ENCODE measurements at regions not wholly inside any gene's neighbourhood (a gene's known extent, or its start where the extent isn't known, plus 50 kb on each side); places are given as distances from the start of the nearest gene placed in this dataset.
A peak's percentile ranks its signal among the peaks of the same experiment; 100 is the strongest.

DNA sequence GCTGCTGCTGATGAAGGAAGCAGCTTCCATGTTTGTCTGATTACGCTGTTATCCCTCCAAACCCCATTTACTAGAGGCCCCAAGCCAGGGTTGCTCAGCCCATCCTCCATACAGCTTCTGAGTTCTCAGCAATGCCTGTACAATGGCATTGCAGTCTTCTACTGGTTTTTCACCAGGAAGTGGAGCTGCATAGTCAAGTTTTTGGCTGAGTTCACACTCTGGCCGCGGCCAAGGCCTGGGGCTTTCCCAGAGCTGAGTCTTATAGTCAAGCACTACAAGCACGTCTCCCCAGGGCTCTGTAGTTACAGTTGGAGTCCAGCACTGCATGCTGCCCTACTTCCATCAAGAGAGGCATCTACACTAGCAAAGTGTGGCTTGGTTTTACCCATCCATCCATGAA, 182.5 kb downstream of the POU4F1 start:
- DNase-seq, result no peak

DNA sequence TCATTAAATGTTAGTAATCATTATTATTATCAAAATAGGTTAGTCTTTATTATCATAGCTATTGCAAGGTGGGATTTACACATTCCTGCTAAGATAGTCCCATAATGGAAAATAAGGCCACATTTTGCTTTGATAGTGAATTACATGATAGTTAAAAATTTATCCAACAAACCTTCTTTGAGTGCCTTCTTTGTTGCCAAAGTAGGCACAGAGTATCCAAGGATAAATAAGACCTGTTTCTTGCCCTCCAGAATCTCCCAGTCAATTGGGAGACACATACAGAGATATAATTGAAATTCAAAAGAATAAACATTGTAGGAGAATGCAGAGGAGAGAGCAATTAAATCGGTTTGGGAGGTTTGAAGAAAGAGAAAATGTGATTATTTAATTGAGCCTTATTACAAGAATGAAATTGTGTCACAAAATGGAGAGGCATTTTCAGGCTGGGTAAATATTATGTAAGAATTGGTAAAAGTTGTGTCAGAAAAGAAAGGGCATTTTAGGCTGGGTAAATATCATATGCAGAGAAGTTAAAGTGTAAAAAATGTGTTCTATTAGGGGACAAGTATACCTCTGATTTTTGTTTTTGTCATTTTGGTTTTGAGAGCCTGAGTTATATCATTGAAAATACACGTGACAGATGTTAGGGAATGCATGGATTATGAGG, 189.3 kb downstream of the POU4F1 start:
- DNase-seq, result no peak

DNA sequence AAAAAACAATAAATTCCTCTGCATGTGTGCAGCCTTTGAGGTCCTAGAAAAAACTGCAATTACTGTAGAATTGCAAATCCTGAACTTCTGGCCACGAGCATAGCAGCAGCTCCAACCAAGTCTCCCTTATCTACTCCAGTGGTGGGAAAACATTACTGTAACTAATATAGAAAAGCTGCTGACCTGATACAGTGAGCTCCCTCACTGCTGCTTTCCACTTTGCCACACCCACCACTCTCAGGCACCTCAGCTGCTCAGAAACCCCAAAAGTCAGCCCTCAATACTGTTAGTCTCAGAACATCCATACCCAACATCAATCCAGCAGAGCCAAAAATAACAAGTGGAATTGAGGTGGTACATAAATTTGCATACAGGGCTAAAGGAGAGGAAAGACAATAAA, 192.5 kb downstream of the POU4F1 start:
- DNase-seq, result no peak

DNA sequence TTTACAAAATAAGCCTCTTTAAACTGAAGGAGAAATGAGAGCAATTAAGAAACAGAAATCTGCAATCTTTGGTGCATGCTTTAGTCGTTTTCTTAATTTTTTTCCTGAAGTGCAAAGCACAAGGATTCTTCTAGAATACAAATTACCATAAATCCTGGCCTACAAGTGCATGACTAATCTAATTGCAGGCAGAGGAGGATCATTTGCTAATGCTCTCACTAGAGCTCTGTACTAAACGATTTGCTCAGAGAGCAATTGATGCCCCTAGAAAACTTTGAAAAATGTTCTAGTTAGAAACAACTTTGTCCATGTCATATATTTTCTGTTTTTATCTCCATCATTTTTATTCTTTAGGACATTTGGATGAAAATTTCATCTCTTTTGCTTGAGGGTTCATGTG, 193.2 kb downstream of the POU4F1 start:
- DNase-seq, result no peak

DNA sequence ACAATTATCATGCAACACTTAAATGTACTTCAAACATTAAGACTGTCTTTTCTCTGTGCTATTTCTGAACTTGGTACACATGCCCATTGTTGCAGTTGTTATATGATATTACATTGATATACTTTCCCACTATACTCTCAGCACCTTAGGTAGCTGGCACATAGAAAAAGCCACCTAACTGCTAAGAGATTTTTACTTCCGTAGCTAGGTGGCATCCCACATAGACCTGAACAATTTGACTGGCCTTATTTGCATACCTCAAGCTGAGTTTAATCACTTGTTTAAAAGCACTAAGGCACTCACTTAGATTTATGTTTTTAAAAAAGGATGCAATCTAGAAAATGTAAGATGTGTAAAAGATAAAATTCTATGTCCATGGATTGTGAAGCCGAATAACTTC, 194.2 kb downstream of the POU4F1 start:
- DNase-seq, result no peak

DNA sequence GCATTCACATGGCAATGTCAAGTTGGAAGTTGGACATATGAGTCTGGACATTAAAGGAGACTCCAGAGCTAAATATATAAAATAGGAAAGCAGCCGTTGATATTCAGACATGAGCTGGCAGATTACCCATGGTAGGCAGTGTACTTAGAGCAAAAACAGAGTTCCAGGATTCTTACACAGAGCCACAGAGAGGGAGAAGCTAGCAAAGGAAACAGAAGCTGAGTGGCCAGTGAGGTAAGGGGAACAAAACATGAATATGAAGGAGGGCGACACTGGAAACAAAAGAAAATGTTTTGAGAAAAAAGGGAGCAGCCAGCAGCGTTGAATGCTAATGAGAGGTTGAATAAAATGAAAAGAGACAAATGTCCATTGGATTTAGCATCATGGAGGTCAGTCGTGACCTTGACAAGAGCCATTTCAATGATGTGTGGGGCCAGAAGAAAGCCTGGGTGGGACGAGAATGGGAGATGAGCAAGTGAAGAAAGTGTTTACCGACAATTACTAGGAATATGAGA, 198.4 kb downstream of the POU4F1 start:
- DNase-seq, result no peak

DNA sequence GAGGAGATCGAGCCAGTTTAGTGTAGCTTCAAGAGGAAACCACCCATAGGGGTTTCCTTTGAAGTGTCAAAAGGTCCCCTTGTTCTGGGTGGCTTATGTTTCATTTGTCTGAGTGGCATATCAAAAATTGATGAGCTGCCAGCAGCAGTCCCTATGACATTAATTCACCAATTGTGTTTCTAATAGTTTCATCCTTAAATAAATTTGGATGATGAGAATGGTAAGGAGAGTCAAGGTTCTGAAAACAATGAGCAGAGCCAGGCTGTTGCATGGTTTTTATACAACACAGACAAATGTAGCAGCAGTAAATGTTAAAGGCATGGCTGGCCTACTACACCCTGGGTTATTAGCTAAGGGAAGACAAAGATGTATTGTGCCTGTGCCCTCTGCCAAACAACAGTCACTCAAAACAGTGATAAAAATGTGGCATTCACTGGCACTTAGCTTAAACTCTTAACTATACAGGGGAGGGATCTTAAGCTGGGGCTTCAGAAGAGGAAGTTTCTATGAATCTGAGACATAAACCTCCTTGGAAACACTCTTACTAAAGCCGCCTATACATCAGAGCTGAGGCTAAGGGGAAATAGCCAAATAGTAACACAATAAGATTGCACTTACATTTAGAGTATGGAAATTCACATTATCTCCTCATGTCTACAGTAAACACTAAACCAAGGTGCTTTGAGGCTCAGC, 200.5 kb downstream of the POU4F1 start:
- no peak for DNase-seq

DNA sequence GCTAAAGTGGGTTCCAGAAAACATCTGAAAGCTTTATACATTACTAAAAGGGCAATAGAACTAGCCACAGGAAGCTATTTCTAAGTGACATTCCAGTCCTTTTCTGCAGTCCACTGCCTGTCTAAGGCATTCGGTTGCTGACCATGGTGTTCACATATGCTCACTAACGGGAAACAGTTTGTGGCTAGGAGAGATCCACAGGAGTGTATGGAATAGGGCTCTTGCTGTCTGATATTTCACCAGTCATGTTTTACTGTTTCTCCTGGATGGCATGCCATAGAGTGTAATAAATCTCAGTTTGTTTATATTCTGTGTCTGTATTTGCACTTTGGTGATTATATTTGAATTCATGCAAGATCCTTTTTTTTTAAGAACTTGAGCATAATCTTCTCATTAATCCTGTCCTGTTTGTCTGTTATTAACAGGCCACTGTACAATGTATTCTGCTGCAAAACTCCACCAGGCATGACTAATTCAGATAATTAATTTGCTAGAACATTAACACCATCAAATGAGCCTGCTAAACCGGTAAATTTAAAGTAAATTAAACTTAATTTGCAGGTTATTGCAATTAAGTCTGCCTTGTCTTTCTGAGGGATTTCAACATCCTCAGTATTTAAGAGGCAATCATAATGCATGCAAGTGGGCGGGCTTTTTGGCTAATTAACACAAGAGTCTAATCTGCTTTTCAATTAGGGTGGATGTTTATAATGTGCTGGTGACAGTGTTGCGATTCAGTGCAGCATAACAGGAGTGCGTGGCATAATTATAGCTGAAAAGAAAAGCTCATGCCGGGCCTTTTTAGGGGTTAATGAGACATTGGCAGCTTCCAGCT, 201.3 kb downstream of the POU4F1 start:
- peak; percentile 86 for DNase-seq

DNA sequence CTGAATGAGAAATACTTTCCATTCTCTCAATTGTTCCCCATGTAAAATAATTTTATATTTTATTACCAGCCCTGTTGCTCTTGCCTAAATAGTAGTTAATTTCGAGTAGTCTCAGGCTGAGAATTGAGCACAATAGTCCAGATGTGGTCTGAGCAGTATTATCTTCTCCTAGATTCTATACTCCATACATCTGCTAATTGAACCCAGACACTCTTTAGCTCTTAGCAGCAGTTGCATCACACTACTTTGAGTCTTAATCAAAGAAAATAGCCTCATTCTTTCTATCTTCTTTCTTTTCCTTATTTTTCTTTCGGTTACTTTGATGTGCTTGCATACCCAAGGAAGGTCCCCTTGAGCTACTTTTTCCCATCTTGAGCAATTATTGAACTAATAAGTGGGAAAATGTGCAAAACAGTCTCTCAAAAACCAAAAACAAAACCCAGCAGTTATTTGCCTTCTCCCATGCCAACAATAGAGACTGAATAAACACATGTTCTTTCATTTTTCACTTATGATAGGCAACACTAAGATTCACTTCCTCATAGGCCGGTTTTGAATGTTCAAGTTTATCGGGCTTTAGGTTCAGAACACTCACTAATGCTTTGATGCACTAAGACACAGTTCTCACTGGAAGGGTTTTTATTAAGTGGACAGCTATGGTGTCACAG, 204.5 kb downstream of the POU4F1 start:
- no peak for DNase-seq

DNA sequence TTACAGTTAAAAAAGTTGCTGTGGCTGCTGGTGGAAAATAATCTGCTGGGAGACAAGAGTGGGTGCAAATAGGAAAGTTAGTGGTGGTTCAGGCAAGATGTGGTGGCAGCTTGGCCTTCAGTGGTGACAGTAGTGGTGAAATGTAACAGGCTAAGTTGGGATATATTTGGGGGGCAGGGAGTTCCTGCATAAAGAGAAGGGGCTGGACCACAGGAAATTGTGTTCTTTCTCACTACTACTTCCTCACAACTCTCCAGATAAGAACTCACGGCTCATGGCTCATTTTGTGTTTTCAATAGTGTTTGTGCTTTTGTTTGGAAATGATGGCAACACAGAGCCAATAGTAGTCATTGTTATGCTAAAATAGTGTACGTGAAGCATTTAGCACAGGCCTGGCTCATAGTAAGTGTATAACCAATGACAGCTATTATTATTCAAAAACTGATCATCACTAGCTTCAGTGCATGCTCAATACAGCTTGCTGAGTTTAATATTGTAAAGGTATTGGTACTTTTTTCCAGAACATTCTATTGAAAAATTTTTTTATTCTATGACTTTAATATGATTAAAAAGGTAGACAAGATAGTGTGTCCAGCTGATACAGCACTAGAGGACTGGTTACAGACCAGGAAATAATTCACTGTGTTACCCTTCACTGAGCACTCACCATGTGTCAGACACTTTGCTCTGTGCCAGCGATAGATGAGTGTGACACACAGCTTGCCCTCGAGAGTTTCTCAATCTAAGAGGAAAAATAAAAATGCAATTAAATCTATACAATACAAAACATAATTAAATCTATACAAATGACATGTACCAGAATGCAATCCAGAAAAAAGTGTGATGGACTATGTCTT, 209.8 kb downstream of the POU4F1 start:
- no peak for DNase-seq

DNA sequence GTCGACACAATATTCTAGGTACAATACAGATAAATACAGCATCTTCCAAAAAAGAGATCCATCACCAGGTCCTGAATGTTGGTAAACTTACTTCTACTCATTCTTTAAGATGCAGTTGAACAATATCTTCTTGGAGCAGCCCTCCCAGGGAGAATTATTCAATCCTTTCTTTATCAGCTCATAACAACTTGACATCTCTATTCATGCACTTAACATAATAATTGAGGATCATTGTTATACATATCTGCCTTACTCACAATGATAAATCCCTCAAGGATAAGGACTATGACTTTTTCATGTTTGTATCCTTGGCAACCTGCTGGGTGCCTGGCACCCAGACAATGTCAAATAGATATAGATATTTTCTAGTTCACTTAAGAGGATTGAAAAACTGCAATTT, 219.5 kb downstream of the POU4F1 start:
- no peak for DNase-seq

DNA sequence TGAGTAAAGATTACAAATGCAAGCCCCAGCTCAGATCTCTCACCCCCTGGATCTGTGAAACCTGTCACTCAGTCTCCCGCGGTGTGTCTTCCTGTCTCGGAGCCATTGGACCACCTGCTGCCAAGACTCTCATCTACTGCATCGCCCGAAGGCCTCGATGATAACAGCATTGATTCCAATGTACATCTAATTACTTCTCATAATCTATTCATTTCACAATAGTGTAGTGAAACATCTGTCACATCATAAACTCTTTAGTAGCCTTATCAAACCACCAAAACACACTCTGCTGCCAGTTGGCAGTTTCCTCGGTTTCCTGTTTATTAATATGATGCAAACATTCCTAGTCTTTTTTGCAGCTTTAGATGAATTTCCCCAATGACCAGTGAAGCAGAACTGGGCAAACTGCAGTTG, 220.3 kb downstream of the POU4F1 start:
- DNase-seq, result no peak

DNA sequence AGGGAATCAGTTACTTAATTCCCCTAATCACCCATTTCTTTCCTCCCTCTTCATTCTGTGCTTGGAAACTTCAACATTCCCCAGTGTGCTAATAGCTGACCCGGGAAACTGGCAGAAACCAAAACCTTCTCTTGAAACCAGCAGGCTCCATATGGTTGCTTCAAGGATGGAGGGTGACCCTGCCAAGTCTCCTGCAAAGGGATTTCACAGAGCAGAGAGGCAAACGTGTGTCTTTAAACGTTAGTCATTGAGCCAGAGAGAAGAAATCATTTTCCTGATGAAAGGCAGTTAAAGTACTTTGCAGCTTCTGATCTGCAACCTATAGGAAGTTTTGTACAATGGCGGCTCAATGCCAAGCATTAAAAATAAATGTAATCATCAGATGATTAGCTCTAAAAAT, 220.9 kb downstream of the POU4F1 start:
- no peak for DNase-seq

DNA sequence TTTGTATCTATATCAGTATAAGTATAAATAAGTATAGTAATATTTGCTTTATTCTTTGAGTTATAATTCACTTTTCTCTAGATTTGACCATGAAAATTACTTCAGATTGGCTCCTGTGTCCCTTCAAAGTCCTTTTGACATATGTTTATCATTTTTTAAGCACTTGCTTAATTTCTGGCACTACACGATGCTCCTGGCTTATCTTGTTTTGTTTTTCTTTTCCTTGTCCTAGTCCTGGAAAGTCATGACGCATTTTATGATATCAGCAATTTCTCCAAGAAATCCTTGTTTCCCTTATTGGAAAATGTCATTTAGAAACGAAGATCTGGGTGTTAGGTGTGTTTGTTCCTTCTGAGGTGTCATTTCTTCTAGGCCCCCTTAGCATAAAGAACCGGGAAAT, 226.5 kb downstream of the POU4F1 start:
- no peak for DNase-seq

DNA sequence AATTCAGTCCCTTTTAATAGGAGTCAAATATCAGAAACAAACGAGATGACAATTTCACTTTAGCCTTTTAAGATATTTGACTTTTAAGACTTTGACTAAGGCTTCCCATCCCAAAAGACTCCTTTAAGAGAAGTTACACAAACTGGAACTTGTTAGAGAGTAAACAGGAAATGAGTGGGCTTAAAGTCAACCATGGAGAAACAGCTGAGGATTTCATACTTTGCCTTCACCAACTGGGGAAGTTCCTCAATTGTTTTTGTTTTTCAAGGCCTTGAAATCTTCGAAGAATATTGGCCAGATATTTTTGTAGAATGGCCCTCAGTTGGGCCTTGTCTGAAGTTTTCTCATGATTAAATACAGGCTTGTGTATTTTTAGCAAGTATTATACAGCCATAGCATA, 227.3 kb downstream of the POU4F1 start:
- no peak for DNase-seq

DNA sequence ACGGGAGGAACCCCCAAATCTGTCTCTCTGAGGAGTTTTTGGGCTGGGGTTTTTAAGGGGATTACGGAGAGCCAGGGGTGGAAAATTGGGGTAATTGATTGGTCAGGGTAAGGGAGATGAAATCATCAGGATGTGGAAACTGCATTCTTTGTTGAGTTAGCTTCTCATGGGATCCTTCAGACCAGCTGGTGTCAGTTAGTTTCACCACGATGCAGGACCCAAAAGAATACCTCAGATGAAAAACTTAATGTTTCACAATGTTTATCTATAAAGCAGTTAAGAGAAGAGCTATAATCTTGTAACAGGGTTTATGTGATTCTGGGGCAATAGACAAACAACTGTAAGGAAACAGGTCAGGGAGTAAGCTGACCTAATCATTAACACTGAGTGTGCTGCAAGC, 230.8 kb downstream of the POU4F1 start:
- no peak for DNase-seq

DNA sequence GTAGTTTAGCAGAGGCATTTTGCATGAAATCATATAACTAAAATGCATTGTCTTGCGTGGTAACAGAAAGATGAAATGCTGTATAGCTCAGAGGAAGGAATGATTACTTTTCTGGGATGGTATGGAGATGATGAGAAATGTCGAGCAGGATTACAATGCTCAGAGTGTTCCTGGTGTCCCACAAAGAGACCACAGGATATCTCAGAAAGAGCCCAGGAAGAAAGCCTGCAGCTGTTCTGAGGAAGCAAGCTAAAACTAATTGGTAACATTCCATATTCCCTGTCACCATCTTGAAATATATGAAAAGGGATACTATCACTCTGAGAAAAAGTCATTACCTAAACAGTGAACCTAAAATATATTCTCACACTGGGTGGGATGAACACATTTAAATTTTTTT, 233.1 kb downstream of the POU4F1 start:
- DNase-seq, result no peak

DNA sequence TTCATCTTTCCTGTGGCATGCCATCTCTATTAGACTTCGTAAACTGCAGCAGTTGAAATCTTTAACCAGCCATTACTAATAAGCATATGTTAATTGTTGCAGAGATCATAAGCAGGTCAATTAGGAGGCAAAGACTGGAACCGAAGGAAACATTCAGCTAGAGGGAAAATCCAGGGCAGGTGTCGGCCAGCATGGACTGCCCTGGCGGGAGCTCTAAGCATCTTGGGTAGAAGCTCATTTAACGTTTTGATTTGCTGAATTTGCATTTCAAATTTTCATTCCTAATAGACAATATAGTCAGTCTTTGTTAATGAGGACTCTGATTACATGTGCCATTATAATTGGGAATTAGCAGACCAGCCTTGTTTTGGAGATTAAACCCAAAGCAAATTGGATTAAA, 238.6 kb downstream of the POU4F1 start:
- no peak for DNase-seq

DNA sequence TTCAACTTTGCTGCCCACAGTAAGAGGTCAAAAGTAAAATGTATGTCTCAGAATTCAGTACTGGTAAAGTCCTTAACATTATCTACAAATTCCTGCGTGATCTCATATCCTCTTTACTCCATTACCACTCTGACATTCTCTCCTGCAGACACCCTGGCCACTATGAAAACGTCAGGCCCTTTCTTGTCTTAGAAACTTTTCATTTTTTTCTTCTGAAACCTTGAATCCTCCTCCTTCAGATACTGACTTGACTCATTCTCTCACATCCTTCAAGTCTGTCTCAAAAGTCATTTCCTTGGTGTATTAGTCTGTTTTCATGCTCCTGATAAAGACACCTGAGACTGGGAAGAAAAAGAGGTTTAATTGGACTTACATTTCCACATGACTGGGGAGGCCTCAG, 262.3 kb downstream of the POU4F1 start:
- DNase-seq, result no peak

DNA sequence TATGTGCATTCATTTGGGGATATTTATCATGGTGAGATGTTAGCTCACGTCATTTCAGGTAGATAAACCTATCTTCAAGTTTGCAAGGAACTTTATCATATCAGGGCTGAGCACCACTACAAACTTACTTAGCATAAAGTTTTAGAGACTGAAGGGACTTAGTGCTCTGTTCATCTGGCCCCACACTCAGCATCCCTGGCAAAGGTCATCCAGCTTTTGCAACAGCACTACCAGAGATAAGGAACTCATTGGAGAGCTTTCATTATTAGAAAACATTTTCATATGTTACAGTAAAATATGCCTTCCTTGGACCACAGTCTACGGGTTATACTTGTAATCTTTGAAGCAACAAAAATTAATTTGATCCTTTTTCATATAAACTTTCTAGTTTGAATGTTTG, 263.4 kb downstream of the POU4F1 start:
- no peak for DNase-seq

DNA sequence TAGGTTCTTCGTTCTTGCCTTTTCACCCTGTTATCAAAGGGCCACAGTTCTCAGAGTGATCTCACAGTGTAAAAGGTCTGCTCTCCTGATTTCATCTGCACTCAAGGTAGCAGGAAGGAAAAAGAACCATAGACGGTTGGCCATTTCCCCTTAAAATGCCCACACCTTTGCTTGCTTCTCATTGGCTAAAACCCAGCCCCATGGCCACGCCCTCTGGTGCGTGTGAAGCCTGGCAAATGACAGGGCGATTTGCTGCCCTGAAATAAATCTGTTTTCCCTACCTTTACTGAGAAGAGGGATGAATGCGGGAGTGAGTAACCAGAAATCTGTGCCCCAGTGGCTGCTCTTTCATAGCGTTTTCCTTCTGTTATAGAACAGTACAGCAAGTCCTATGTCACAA, 269.3 kb downstream of the POU4F1 start:
- no peak for DNase-seq

DNA sequence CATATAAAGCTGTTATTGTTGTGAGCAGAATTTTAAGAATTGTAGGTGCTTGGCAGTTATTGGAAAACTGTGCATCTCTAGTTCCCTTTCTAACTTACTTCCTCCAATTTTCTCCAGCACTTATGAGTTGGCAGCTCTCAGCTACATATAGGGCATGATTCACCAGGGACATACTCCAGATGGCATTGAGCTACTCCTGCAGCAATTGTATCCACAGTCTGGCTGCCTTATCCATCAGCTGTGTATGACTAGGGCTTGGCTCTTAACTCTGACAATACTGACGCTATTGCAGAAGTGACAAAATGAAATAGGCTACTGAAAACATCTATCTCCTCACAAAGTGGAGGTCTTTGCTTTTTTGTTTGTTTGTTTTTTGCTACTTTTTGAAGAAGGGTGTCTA, 276.7 kb downstream of the POU4F1 start:
- DNase-seq, result no peak
